GM12872 (cell line): ENCODE measurements at regions not wholly inside any gene's neighbourhood (a gene's known extent, or its start where the extent isn't known, plus 50 kb on each side); places are given as distances from the start of the nearest gene placed in this dataset.

Source experiments
- TF ChIP-seq, protein P1 (sequence below): IDR thresholded peaks from 3 replicates; pipeline ENCODE4 v1.5.1; 2011; ENCODE audit warnings: low read depth, mild to moderate bottlenecking, low read length, moderate library complexity; ENCODE audit not compliant: insufficient read depth

- TF ChIP-seq, protein P1, sequence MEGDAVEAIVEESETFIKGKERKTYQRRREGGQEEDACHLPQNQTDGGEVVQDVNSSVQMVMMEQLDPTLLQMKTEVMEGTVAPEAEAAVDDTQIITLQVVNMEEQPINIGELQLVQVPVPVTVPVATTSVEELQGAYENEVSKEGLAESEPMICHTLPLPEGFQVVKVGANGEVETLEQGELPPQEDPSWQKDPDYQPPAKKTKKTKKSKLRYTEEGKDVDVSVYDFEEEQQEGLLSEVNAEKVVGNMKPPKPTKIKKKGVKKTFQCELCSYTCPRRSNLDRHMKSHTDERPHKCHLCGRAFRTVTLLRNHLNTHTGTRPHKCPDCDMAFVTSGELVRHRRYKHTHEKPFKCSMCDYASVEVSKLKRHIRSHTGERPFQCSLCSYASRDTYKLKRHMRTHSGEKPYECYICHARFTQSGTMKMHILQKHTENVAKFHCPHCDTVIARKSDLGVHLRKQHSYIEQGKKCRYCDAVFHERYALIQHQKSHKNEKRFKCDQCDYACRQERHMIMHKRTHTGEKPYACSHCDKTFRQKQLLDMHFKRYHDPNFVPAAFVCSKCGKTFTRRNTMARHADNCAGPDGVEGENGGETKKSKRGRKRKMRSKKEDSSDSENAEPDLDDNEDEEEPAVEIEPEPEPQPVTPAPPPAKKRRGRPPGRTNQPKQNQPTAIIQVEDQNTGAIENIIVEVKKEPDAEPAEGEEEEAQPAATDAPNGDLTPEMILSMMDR = no peak
Observed at GRCh38 chr16:72609933-72610332, 438.0 kb upstream of the PMFBP1 start.

- TF ChIP-seq, protein P1 = no peak
Observed at GRCh38 chr16:72609066-72609465, 437.1 kb upstream of the PMFBP1 start.

- TF ChIP-seq, protein P1 = no peak
Observed at GRCh38 chr16:72604375-72604774, 432.4 kb upstream of the PMFBP1 start.

GRCh38 chr16:72602499-72602898, 430.5 kb upstream of the PMFBP1 start:
- TF ChIP-seq, protein P1 = no peak

- TF ChIP-seq, protein P1 = no peak
Observed at GRCh38 chr16:72598696-72599095, 426.7 kb upstream of the PMFBP1 start.

GRCh38 chr16:72597938-72598337, 426.0 kb upstream of the PMFBP1 start:
- TF ChIP-seq, protein P1 = no peak

- TF ChIP-seq, protein P1 = no peak
Observed at GRCh38 chr16:72596373-72596772, 424.4 kb upstream of the PMFBP1 start.
